ENCODE measurements at regions not wholly inside any gene's neighbourhood (a gene's known extent, or its start where the extent isn't known, plus 50 kb on each side); places are given as distances from the start of the nearest gene placed in this dataset.
"Not testable (repeated sequence)": the region's sequence is repeated elsewhere in the genome, so short reads cannot be mapped to it uniquely, and the experiment has no call there.

DNA sequence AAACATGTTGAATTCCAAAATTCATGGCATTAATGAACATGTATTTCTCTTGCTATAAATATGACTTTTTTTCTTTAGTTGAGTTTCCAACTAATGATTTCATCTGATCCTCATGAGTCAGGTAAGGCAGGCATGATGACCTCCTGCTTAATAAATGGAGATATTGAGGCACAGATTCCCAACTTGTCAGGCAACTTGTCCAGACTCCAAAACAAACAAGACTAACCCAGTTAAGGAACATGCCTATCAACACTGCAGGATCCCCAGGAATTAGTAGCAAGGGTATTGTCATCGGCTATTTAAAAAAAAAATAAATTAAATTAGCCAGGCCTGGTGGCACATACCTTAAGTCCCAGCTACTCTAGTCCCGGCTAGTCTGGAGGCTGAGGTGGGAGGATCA lies 121.3 kb upstream of the SALL4 start:
- Histone ChIP-seq H3K4me1 (ENCODE audit: insufficient read depth, poor library complexity, severe bottlenecking) (peaks cover 10% of the 10 kb centered on the region), H3K9me3 (ENCODE audit: severe bottlenecking) (no peaks in the 10 kb centered on the region), H3K4me3 (ENCODE audit: severe bottlenecking) (no peak overlapping the region), H3K27me3 (ENCODE audit: insufficient read depth, poor library complexity, severe bottlenecking) (no peaks in the 10 kb centered on the region), H3K36me3 (ENCODE audit: low read depth) (no peaks in the 10 kb centered on the region), H3K27ac (ENCODE audit: poor library complexity, severe bottlenecking) (no peak overlapping the region)
- peak; percentile 30; the same call in 2 of the 3 replicates for ATAC-seq (ENCODE audit: low read depth)
- no peak for DNase-seq (ENCODE audit: low spot score)
- no peak for TF ChIP-seq CTCF (IDR thresholded peaks at IDR 0.05; ENCODE audit: poor library complexity, severe bottlenecking)

- H3K9me3 ChIP-seq (ENCODE audit: severe bottlenecking); H3K27me3 ChIP-seq (ENCODE audit: insufficient read depth, poor library complexity, severe bottlenecking); DNase-seq (ENCODE audit: low spot score); ATAC-seq (ENCODE audit: low read depth); H3K36me3 ChIP-seq (ENCODE audit: low read depth); H3K27ac ChIP-seq (ENCODE audit: poor library complexity, severe bottlenecking); H3K4me3 ChIP-seq (ENCODE audit: severe bottlenecking): not testable (repeated sequence)
- H3K4me1 ChIP-seq (ENCODE audit: insufficient read depth, poor library complexity, severe bottlenecking) = peaks cover 13% of the 10 kb centered on the region
These were observed 120.5 kb upstream of the SALL4 start for GRCh38 chr20:51922812-51923211.

GRCh38 chr20:51918561-51918960 lies 116.2 kb upstream of the SALL4 start:
- no peak for TF ChIP-seq CTCF (IDR thresholded peaks at IDR 0.05; ENCODE audit: poor library complexity, severe bottlenecking)
- H3K27ac ChIP-seq (ENCODE audit: poor library complexity, severe bottlenecking) = no peak overlapping the region
- H3K27me3 ChIP-seq (ENCODE audit: insufficient read depth, poor library complexity, severe bottlenecking) = no peaks in the 10 kb centered on the region
- no peak overlapping the region for H3K4me3 ChIP-seq (ENCODE audit: severe bottlenecking)
- ATAC-seq (ENCODE audit: low read depth) (no peak), DNase-seq (ENCODE audit: low spot score) (no peak)
- H3K9me3 ChIP-seq (ENCODE audit: severe bottlenecking) = no peaks in the 10 kb centered on the region
- peaks cover 4% of the 10 kb centered on the region for H3K4me1 ChIP-seq (ENCODE audit: insufficient read depth, poor library complexity, severe bottlenecking)
- H3K36me3 ChIP-seq (ENCODE audit: low read depth) = no peaks in the 10 kb centered on the region

- H3K9me3 ChIP-seq (ENCODE audit: severe bottlenecking) = no peaks in the 10 kb centered on the region
- peak; percentile 28; the same call in 1 of the 3 replicates for ATAC-seq (ENCODE audit: low read depth)
- no peaks in the 10 kb centered on the region for H3K27me3 ChIP-seq (ENCODE audit: insufficient read depth, poor library complexity, severe bottlenecking)
- no peak overlapping the region for H3K4me3 ChIP-seq (ENCODE audit: severe bottlenecking)
- no peak for TF ChIP-seq CTCF (IDR thresholded peaks at IDR 0.05; ENCODE audit: poor library complexity, severe bottlenecking)
- no peak overlapping the region for H3K27ac ChIP-seq (ENCODE audit: poor library complexity, severe bottlenecking)
- H3K4me1 ChIP-seq (ENCODE audit: insufficient read depth, poor library complexity, severe bottlenecking) = peaks cover 4% of the 10 kb centered on the region
- H3K36me3 ChIP-seq (ENCODE audit: low read depth) = no peaks in the 10 kb centered on the region
- DNase-seq (ENCODE audit: low spot score) = no peak
These were observed 115.7 kb upstream of the SALL4 start for GRCh38 chr20:51917886-51918535.

DNA sequence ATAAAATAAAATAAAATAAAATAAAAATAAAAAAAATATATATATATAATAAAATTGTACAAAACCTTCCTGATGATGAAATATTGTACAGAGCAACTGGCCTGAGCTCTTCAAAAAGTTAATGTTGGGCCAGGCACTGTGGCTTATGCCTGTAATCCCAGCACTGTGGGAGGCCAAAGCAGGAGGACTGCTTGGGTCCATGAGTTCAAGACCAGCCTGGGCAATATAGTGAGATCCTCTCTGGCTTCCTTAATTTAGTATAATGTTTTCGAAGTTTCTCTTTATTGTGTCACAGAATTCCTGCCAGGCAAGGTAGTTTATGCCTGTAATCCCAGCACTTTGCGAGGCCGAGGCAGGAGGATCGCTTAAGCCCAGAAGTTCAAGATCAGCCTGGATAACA lies 113.9 kb upstream of the SALL4 start:
- Histone ChIP-seq H3K4me3 (ENCODE audit: severe bottlenecking) (no peak overlapping the region), H3K4me1 (ENCODE audit: insufficient read depth, poor library complexity, severe bottlenecking) (peaks cover 6% of the 10 kb centered on the region), H3K27ac (ENCODE audit: poor library complexity, severe bottlenecking) (no peak overlapping the region), H3K27me3 (ENCODE audit: insufficient read depth, poor library complexity, severe bottlenecking) (no peaks in the 10 kb centered on the region), H3K36me3 (ENCODE audit: low read depth) (no peaks in the 10 kb centered on the region), H3K9me3 (ENCODE audit: severe bottlenecking) (no peaks in the 10 kb centered on the region)
- no peak for TF ChIP-seq CTCF (IDR thresholded peaks at IDR 0.05; ENCODE audit: poor library complexity, severe bottlenecking)
- ATAC-seq (ENCODE audit: low read depth) (no peak), DNase-seq (ENCODE audit: low spot score) (no peak)
